A673 (cell line): ENCODE measurements at regions not wholly inside any gene's neighbourhood (a gene's known extent, or its start where the extent isn't known, plus 50 kb on each side); places are given as distances from the start of the nearest gene placed in this dataset.

ENCODE experiments used
- BruUV-seq: library from RNA; stranded (reverse); fragments of 400-500 nt; replicated peaks from 2 replicates; lab custom pipeline; 2021; lab: Mats Ljungman, UMichigan
- CTCF ChIA-PET: fragments of 300-600 bp; sonication (Branson Sonifier 250); formaldehyde crosslinking; loops from one replicate; lab custom pipeline; 2022; ENCODE audit warnings: antibody characterized with exemption; lab: Charles Lee
- POLR2A ChIA-PET: fragments of 300-600 bp; sonication (Branson Sonifier 250); formaldehyde crosslinking; loops from one replicate; lab custom pipeline; 2022; ENCODE audit warnings: antibody characterized with exemption; ENCODE audit not compliant: low non-redundant PET; lab: Charles Lee
- DNase-seq: peaks from one replicate; pipeline ENCODE4 v3.0.0-alpha.2; 2015; ENCODE audit warnings: low spot score
- H3K27ac ChIP-seq: fragments of 200-600 bp; sonication (generic); 2 replicates; pipeline ENCODE4 v1.5.1; 2016; ENCODE audit warnings: mixed run types, low read depth, mild to moderate bottlenecking, mixed read lengths, antibody characterized with exemption, low read length; ENCODE audit not compliant: poor library complexity, severe bottlenecking
- H3K27me3 ChIP-seq: fragments of 200-600 bp; sonication (generic); replicated peaks from 2 replicates; pipeline ENCODE4 v1.6.1; 2017; ENCODE audit warnings: mixed run types, low read depth, mild to moderate bottlenecking, mixed read lengths, antibody characterized with exemption, low read length; ENCODE audit not compliant: insufficient read depth, poor library complexity
- H3K36me3 ChIP-seq: fragments of 200-600 bp; sonication (generic); 2 replicates; pipeline ENCODE4 v1.6.1; 2016; ENCODE audit warnings: mixed run types, mild to moderate bottlenecking, mixed read lengths, antibody characterized with exemption, low read length; ENCODE audit not compliant: insufficient read depth, poor library complexity, severe bottlenecking
- H3K4me1 ChIP-seq: fragments of 200-600 bp; sonication (generic); 2 replicates; pipeline ENCODE4 v1.6.1; 2017; ENCODE audit warnings: mixed run types, mild to moderate bottlenecking, mixed read lengths, antibody characterized with exemption, low read length; ENCODE audit not compliant: insufficient read depth, poor library complexity, severe bottlenecking
- H3K4me3 ChIP-seq: fragments of 200-600 bp; sonication (generic); 2 replicates; pipeline ENCODE4 v1.5.1; 2016; ENCODE audit warnings: low read depth, mixed run types, mild to moderate bottlenecking, mixed read lengths, low read length; ENCODE audit not compliant: poor library complexity, severe bottlenecking
- H3K9me3 ChIP-seq: fragments of 200-600 bp; sonication (generic); 2 replicates; pipeline ENCODE4 v1.6.1; 2016; ENCODE audit warnings: mixed run types, low read depth, mild to moderate bottlenecking, mixed read lengths, antibody characterized with exemption, low read length; ENCODE audit not compliant: poor library complexity, severe bottlenecking
- CTCF ChIP-seq: fragments of 300-800, 200-600 bp; sonication (generic); conservative IDR thresholded peaks from 2 replicates; pipeline ENCODE4 v1.5.1; 2017; ENCODE audit warnings: low read depth, mild to moderate bottlenecking, antibody characterized with exemption, low read length, moderate library complexity, mixed read lengths
- EZH2 ChIP-seq: fragments of 200-600 bp; sonication (generic); IDR thresholded peaks from 2 replicates; pipeline ENCODE4 v1.6.1; 2017; ENCODE audit warnings: borderline replicate concordance, low read depth, mild to moderate bottlenecking, mixed read lengths, antibody characterized with exemption, low read length; ENCODE audit not compliant: poor library complexity, severe bottlenecking
- intact Hi-C: fragments of 100-400 bp; cut with micrococcal nuclease; formaldehyde crosslinking; loops from one replicate; pipeline ENCODE4 v1.10.0; 2022; ENCODE audit not compliant: unreplicated experiment

DNA sequence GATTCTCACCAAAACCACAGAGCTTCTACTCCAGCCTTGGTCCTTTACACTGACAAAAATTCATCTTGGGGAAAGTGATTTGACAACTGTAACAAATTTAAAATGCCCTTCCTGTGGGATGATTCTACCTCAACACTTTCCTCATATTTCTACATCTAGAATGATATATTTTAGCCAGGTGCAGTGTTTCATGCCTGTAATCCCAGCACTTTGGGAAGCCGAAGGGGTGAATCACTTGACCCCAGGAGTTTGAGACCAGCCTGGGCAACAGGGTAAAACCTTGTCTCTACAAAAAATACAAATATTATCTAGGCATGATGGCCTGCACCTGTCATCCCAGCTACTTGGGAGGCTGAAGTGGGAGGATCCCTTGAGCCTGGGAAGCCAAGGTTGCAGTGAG is 408.6 kb downstream of the CDH7 start:
- POLR2A ChIA-PET = no interaction called here
- CTCF ChIA-PET = no interaction called here
- H3K4me3 ChIP-seq = no peak overlapping the region
- no peaks in the 10 kb centered on the region for H3K36me3 ChIP-seq
- no peak for DNase-seq
- no peak overlapping the region for H3K27ac ChIP-seq
- H3K27me3 ChIP-seq = no peaks in the 10 kb centered on the region
- H3K4me1 ChIP-seq = no peaks in the 10 kb centered on the region
- BruUV-seq = no TSS peak
- no peaks in the 10 kb centered on the region for H3K9me3 ChIP-seq
- intact Hi-C loops = no loop called here
- no peak for TF ChIP-seq CTCF
- no peak for TF ChIP-seq EZH2

GRCh38 chr18:66156946-66157687 is 406.3 kb downstream of the CDH7 start:
- no TSS peak for BruUV-seq
- TF ChIP-seq CTCF (no peak), EZH2 (no peak)
- Histone ChIP-seq H3K4me1 (no peaks in the 10 kb centered on the region), H3K9me3 (no peaks in the 10 kb centered on the region), H3K36me3 (no peaks in the 10 kb centered on the region), H3K27me3 (no peaks in the 10 kb centered on the region), H3K4me3 (no peak overlapping the region), H3K27ac (no peak overlapping the region)
- ChIA-PET CTCF (no interaction called here), POLR2A (no interaction called here)
- intact Hi-C loops = no loop called here
- DNase-seq = no peak

DNA sequence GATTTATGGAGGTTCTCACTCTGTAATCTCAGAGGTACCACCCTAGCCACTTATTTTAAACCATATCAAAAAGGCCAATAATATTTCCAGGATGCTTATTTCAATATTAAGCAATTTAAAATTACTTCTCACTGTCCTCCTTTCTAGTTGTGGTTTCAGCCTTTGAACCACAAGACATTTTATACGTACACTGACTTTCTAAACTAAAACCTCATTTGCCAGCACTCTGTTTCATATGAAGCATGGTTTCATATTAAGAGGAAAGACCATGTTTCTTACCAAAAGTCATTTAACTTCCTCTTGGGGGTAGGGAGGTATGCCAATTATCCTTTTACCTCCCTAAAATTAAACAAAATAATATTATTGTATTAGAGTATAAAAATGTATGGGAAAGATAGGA is 399.8 kb downstream of the CDH7 start:
- no peak for TF ChIP-seq EZH2
- TF ChIP-seq CTCF = no peak
- BruUV-seq = no TSS peak
- no peaks in the 10 kb centered on the region for H3K36me3 ChIP-seq
- no peak overlapping the region for H3K27ac ChIP-seq
- no peaks in the 10 kb centered on the region for H3K4me1 ChIP-seq
- DNase-seq = no peak
- CTCF ChIA-PET = no interaction called here
- POLR2A ChIA-PET = no interaction called here
- intact Hi-C loops = no loop called here
- no peak overlapping the region for H3K4me3 ChIP-seq
- no peaks in the 10 kb centered on the region for H3K27me3 ChIP-seq
- no peaks in the 10 kb centered on the region for H3K9me3 ChIP-seq
